Osteoblast (primary cell): ENCODE measurements at regions not wholly inside any gene's neighbourhood (a gene's known extent, or its start where the extent isn't known, plus 50 kb on each side); places are given as distances from the start of the nearest gene placed in this dataset.

ENCODE experiments used
- DNase-seq: peaks from one replicate; pipeline ENCODE4 v3.0.0; 2011; ENCODE audit warnings: low spot score, mixed read lengths; ENCODE audit not compliant: insufficient read length; ENCODE audit errors: missing footprints
- H2AFZ ChIP-seq: 2 replicates; pipeline ENCODE4 v1.6.0; 2011; ENCODE audit warnings: mild to moderate bottlenecking, low read length
- H3K27ac ChIP-seq: 2 replicates; pipeline ENCODE4 v1.5.1; 2011; ENCODE audit warnings: mild to moderate bottlenecking, low read depth, low read length, moderate library complexity
- H3K27me3 ChIP-seq: 2 replicates; pipeline ENCODE4 v1.6.0; 2012; ENCODE audit warnings: mild to moderate bottlenecking, control low read depth, inconsistent platforms, low read length, moderate library complexity; ENCODE audit not compliant: insufficient read depth
- H3K36me3 ChIP-seq: 2 replicates; pipeline ENCODE4 v1.5.1; 2011; ENCODE audit warnings: mild to moderate bottlenecking, low read length, control low read depth, moderate library complexity; ENCODE audit not compliant: insufficient read depth
- H3K4me1 ChIP-seq: 2 replicates; pipeline ENCODE4 v1.5.1; 2011; ENCODE audit warnings: mild to moderate bottlenecking, low read length, control low read depth, moderate library complexity; ENCODE audit not compliant: insufficient read depth
- H3K4me2 ChIP-seq: 2 replicates; pipeline ENCODE4 v1.6.0; 2011; ENCODE audit warnings: mild to moderate bottlenecking, low read length; ENCODE audit not compliant: insufficient read depth
- H3K4me3 ChIP-seq: fragments of 200-600 bp; sonication (generic); 3 replicates; pipeline ENCODE4 v1.5.1; 2012; ENCODE audit warnings: mild to moderate bottlenecking, low read length, inconsistent platforms; ENCODE audit not compliant: insufficient read depth
- H3K79me2 ChIP-seq: 2 replicates; pipeline ENCODE4 v1.6.0; 2012; ENCODE audit warnings: mild to moderate bottlenecking, low read length, control low read depth, inconsistent platforms; ENCODE audit not compliant: insufficient read depth
- H3K9me3 ChIP-seq: 2 replicates; pipeline ENCODE4 v1.5.1; 2011; ENCODE audit warnings: low read depth, low read length, control low read depth
- H4K20me1 ChIP-seq: 2 replicates; pipeline ENCODE4 v1.6.0; 2012; ENCODE audit warnings: mild to moderate bottlenecking, low read length, control low read depth; ENCODE audit not compliant: insufficient read depth
- CTCF ChIP-seq: IDR thresholded peaks from 2 replicates; pipeline ENCODE4 v1.5.1; 2011; ENCODE audit warnings: mild to moderate bottlenecking, low read depth, low read length, moderate library complexity; ENCODE audit errors: extremely low read depth

DNA sequence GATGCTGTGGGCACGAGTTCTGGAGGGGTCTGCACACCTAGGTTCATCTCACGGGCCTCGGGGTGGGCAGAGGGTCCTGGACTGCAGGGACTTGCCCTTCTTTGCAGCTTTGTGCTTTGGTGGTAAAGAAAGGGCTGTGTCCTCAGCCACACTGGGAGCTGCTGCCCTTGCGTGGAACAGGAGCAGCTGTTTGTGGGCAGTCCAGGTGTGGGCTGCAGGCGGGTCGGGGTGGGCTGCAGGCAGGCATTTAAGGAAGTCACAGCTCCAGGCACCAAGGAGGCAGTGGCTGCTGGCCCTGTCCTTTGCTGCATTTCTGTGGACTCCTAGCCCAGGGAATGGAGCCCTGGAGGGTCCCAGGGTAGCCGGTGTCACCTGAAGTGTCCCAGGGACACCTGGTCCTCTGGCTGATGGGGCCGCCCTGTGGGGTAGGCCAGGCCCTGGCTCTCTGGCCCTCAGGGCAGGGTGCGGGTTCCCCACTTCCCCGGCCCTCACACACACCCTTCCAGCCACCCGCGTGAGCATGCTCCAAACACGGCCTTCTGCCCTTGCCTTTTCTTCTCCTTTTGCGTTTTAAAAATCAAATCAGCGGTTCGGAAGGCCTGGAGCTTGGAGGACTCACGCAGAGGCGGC, 1240.3 kb downstream of the BRD1 start:
- H3K79me2 ChIP-seq, result no peaks in the 10 kb centered on the region
- no peaks in the 10 kb centered on the region for H3K27me3 ChIP-seq
- no peak for TF ChIP-seq CTCF
- H2AFZ ChIP-seq, result no peak overlapping the region
- H3K36me3 ChIP-seq, result no peaks in the 10 kb centered on the region
- no peak overlapping the region for H3K4me2 ChIP-seq
- H3K4me3 ChIP-seq, result no peak overlapping the region
- no peak for DNase-seq
- H3K4me1 ChIP-seq, result no peaks in the 10 kb centered on the region
- no peaks in the 10 kb centered on the region for H3K9me3 ChIP-seq
- no peak overlapping the region for H3K27ac ChIP-seq
- H4K20me1 ChIP-seq, result no peaks in the 10 kb centered on the region

GRCh38 chr22:48586799-48587185, 1240.9 kb downstream of the BRD1 start:
- DNase-seq, result no peak
- H3K4me1 ChIP-seq, result no peaks in the 10 kb centered on the region
- H3K27ac ChIP-seq, result no peak overlapping the region
- H4K20me1 ChIP-seq, result no peaks in the 10 kb centered on the region
- H3K36me3 ChIP-seq, result no peaks in the 10 kb centered on the region
- TF ChIP-seq CTCF, result no peak
- H3K4me3 ChIP-seq, result no peak overlapping the region
- no peaks in the 10 kb centered on the region for H3K27me3 ChIP-seq
- no peak overlapping the region for H2AFZ ChIP-seq
- no peaks in the 10 kb centered on the region for H3K79me2 ChIP-seq
- no peak overlapping the region for H3K4me2 ChIP-seq
- H3K9me3 ChIP-seq, result no peaks in the 10 kb centered on the region

GRCh38 chr22:48585916-48586798, 1241.5 kb downstream of the BRD1 start:
- H3K9me3 ChIP-seq, result no peaks in the 10 kb centered on the region
- no peak for DNase-seq
- no peak overlapping the region for H3K27ac ChIP-seq
- no peaks in the 10 kb centered on the region for H4K20me1 ChIP-seq
- H3K4me2 ChIP-seq, result no peak overlapping the region
- no peak for TF ChIP-seq CTCF
- H3K4me3 ChIP-seq, result no peak overlapping the region
- H3K4me1 ChIP-seq, result no peaks in the 10 kb centered on the region
- no peaks in the 10 kb centered on the region for H3K27me3 ChIP-seq
- no peak overlapping the region for H2AFZ ChIP-seq
- no peaks in the 10 kb centered on the region for H3K79me2 ChIP-seq
- H3K36me3 ChIP-seq, result no peaks in the 10 kb centered on the region

GRCh38 chr22:48584170-48584569, 1243.5 kb downstream of the BRD1 start:
- Histone ChIP-seq H3K4me3 (no peak overlapping the region), H3K27ac (no peak overlapping the region), H3K4me2 (no peak overlapping the region), H3K9me3 (no peaks in the 10 kb centered on the region), H3K36me3 (no peaks in the 10 kb centered on the region), H3K27me3 (no peaks in the 10 kb centered on the region), H2AFZ (no peak overlapping the region), H4K20me1 (no peaks in the 10 kb centered on the region), H3K79me2 (no peaks in the 10 kb centered on the region), H3K4me1 (no peaks in the 10 kb centered on the region)
- DNase-seq, result no peak
- TF ChIP-seq CTCF, result no peak
